GM19467 (cell line): ENCODE measurements at regions not wholly inside any gene's neighbourhood (a gene's known extent, or its start where the extent isn't known, plus 50 kb on each side); places are given as distances from the start of the nearest gene placed in this dataset.
"Not testable (repeated sequence)": the region's sequence is repeated elsewhere in the genome, so short reads cannot be mapped to it uniquely, and the experiment has no call there.

Source experiments
- ATAC-seq: cut with Tn5 transposase; IDR thresholded peaks from one replicate; pipeline ENCODE4 v1.9.1; 2021; ENCODE audit warnings: mild to moderate bottlenecking, moderate library complexity; ENCODE audit not compliant: unreplicated experiment

DNA sequence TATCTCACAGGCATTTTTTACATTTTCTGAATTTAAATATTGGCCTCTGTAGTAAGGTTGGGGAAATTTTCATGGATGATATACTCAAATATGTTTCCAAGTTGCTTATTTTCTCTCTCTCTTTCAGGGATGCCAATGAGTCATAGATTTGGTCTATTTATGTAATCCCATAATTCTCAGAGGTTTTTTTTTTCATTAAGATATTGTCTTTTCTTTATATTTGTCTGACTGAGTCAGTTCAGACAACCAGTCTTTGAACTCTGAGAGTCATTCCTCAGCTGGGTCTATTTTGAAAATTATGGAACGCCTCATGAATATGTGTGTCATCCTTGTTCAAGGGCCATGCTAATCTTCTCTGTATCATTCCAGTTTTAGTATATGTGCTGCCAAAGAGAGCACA, 223.2 kb downstream of the PCSK1 start:
- no peak for ATAC-seq

DNA sequence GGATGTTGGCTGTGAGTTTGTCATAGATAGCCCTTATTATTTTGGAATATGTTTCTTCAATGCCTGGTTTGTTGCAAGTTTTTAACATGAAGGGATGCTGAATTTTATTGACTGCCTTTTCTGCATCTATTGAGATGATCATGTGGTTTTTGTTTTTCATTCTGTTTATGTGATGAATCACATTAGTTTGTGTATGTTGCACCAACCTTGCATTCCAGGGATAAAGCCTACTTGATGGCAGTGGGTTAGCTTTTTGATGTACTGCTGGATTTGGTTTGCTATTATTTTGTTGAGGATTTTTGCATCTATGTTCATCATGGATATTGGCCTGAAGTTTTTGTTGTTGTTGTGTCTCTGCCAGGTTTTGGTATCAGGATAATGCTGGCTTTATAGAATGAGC, 225.6 kb downstream of the PCSK1 start:
- ATAC-seq = no peak

DNA sequence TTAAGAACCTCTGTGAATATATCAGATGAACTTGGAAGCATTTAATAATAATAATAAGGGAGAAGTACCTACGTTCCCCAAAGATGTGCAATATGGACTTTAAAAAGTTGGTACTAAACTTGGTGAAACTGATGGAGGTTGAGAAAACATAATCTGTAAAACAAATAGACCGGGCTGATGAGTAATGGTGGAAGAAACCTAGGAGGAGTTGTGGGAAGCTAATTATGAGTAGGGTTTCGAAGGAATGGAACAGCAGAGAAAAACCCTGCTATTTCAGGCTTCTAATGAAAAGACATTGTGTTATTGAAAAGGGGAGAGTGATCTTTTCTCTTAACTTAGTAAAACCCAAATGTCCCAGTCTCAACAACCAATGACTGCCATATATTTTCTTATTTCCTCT, 229.3 kb downstream of the PCSK1 start:
- ATAC-seq = no peak

DNA sequence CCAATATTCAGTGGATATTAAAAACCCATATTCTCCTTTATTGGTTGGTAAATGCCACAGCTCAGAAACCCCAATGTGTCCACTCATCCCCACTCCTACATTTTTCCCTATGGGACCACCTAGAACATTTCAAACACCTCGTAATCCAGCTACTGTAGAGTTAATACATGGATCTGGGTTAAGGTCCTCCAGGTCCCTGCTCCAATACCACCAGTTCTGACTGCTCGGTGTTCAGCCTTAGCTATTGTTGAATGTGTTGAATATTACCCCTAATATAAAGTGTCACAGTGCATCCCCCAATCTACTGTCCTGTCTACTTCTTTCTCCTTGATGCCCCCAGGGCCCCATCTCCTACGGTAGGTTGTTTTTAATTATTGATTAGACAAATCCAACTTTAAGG, 231.5 kb downstream of the PCSK1 start:
- ATAC-seq = no peak

DNA sequence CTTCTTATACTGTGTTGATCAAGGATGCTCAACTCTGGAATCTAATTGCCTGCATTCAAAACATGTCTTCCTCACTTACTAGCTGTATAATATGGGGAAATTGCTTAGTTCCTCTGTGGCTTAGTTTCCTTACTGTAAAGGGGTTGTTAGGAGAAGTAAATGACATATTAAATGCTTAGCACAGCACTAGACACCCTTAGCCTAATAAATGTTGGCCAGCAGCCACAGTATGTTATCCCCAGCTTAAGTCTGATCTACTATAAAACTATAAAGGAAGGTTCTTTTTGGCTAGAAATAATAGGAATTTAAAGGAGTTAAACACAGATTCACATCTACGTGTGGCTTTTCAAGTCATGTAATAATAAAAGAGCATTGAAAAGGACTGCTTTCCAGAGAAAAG, 232.4 kb downstream of the PCSK1 start:
- ATAC-seq = no peak

DNA sequence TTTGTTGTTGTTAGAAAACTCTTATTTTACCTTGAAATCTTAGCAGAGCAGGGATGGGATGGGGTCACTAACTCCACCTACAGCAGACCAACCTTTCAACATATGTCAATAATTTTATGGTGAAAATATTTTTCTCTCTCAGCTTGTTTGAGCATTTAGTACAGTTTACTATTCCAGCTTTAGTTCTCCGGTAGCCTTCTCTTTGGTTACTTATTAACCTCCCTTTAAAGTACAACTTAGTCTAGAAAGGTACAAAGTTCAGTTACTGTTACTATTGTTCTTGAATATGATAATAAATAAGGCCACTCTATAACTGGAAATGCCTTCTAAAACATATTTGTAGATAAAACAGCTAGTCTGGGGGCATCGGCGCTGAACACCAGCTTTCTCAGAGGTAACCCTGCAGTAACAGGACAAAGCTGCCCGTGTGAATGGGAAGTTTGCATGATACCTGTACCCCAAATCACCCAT, 233.3 kb downstream of the PCSK1 start:
- ATAC-seq = no peak

DNA sequence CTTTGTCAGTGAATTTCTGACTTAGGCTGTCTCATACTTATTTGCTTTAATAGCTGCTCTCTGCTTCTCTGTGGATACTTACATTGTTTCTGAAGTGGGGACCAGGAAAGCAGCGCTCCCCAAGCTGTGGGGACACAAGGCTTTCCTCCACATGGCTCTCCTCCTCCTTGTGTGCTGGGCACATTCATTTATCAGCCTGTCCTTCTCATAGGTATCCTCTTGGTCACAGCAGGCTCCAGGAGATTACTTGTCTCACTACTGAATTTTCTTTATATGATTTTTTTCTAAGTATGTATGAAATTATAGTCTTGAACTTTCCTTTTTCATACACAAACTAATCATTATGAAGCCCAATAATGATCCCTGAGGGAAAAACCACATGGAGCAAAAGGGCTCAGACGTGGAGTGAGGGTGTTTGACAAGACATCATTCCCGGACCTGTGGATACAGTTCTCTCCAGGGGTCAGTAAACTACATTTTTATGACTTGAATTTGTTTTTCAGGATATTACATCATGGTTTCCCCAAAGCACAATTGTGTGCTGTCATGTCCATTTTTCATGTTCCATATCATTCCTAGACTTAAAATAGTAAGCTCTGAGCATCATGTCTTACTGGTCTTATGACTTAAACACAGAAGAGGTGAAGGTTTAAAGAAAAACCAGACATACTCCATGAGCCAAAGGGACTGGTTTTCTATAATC, 234.5 kb downstream of the PCSK1 start:
- ATAC-seq = no peak

DNA sequence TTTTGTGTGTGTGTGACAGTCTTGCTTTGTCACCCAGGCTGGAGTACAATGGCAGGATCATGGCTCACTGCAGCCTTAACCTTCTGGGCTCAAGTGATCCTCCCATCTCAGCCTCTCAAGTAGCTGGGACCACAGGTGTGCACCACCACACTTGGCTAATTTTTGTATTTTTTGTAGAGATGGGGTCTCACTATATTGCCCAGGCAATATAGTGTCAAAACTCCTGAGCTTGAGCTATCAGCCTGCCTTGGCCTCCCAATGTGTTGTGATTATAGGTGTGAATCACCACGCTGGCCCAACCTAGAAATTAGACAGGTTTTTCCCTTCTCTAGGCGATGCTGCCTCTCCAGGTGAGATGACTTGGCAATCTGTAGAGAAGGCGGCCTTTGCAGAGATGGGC, 235.3 kb downstream of the PCSK1 start:
- not testable (repeated sequence) for ATAC-seq

DNA sequence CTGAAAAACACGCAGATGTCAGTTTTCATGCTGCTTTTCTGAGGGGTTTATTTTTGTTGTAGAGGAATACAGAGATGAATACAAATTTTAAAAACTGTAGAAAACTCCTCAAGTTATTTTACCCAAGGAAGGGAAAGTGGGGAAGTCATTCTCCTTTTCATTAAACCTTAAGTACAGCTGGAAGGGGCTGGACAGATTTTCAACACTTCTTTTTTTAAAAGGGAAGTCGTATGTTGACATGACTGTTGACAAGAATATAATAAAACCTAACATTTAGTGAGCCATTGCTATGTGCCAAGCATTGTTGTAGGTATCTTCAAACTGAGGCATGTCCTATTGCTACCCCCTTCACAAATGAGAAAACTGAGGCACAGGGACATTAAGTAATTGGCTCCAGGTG, 235.7 kb upstream of the ELL2 start:
- ATAC-seq = no peak

DNA sequence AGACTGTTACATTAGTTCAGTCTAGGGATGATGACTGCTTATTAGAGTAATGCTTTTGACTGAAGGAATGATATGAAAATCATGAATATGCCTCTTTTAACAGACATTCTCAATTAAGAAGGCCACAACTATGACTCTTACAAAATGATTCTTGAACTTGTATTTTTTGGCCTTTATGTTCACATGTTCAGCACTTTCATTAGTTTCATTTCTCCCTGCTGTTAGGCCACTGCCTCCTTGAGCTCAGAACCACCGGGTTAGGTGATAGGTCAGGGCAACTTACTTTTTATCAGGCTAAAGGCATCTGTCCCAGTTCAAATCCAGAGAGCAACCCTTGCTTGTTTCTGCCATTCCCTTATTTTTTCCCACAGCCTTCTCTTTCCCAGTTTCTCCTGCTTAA, 235.2 kb upstream of the ELL2 start:
- ATAC-seq = no peak

DNA sequence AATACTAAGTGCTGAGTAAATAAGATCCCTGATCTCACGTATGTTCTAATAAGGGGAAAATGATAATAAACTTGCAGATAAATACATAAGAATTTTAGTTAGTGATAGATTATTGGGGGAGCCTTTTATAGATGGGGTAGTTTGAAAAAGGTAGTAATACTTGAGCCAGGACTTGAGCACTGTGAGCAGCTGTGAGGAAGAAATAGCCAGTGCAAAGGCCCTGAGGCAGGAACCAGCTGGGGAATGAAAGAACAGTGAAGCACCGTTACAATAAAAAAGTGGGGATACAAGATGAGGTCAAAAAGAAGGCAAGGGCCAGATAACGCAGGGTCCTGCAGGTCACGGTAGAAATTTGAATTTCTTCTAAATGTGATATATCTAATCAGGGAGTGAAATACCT, 234.8 kb upstream of the ELL2 start:
- ATAC-seq = no peak

DNA sequence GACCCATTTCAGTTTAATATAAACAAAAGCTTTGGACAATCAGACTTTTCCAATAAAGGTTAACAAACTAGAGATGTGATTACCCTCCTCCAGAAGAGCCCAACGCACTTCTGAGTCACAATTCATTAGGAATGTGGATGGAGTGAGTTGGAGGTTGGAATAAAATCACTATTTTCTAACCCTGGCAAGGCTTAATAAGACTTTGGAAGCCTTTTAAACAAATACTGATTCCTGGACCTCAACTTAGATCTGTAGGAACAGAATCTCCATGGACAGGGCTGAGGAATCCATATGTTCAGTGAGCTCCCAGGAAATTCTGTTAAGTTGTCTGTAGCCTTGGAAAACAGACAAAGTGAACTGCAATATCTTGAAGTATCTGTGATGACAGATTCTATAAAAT, 233.5 kb upstream of the ELL2 start:
- no peak for ATAC-seq

DNA sequence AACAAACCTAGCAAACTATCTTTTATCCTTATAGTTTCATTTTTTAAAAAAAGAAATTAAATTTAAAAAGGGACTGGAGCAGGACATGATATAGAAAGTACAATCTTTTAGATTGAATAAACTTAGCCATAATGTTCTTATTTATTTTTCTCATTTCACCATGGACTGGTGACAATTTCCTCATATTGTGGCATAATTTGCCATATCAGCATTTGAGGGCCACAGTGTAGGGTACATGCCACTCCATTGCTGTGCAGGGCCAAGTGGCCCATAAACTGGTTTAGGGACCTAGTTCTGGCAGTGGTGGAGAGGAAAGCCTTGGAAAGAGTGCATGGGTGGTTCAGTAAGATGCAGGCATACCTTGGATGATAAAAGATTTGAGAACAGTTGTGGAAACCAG, 232.9 kb upstream of the ELL2 start:
- no peak for ATAC-seq

DNA sequence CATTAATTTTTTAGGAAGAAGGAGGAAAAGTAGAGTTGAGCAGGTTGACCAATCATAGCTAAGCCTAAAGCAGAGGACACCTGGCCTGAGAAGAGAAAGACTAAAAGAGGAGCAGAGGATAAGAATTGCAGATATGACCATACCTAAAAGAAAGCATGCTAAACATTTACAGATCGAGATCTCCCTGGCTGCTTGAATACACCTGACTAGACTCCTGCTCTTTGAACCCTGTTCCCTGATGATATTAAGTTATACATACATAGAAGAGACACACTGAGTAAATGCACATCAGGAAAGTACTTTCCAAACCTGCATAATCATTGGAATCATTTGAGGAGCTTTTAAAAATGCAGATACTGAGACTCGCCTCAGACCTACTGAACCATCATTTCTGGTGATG, 232.3 kb upstream of the ELL2 start:
- no peak for ATAC-seq

DNA sequence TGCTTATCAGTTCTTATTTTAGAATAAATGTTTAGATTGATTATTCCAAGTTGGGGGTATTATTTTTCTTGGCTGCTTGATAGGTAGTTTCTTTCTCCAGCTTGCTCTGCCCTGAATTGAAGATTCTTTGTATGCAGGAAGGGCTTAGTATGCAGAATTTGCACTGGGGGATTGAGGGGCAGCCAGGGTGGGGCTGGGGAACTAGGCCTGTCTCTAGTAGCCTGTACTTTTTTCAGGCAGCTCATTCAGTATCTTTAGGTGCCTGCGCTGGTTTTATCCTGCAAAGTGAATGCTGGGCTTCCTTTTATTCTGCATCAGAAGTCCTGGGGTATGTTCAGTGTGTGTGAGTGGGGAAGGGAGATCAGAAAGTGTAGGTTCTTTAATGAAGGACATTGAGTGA, 228.3 kb upstream of the ELL2 start:
- no peak for ATAC-seq

DNA sequence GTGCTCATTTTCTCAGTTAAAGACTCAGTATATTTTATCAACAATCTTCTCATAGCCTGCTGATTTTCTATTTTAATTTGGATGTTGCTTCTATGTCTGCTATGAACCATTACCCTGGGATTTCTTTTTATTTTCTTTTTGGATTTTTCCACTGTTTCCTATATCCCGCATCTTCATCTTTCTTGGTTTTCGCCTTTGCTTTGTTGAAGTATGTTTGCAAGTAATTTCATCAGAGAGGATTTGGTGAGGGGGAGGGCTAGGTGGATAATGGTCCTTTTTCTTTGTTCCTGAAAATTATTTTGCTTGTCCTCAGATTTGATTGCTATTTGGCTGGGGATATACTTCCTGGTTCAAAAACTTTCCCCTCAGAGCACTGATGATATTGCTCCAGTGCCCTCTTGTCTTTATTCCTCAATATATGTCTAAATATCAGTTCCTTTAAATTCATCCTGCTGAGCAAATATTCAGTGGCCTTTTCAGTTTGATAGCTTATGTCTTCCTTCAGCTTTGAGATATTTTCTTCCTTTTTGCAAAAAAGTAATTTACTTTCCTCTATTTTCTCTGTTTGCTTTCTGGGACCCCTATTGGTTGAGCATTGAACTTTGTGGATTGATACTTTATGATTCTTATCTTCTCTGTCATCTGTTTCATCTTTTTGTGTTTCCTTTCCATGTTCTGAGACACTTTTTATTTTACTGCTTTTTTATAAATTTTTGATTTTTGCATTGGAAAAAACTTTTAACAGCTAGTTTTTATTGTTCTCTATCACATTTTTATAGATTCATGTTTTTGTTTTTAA, 227.6 kb upstream of the ELL2 start:
- ATAC-seq = no peak

DNA sequence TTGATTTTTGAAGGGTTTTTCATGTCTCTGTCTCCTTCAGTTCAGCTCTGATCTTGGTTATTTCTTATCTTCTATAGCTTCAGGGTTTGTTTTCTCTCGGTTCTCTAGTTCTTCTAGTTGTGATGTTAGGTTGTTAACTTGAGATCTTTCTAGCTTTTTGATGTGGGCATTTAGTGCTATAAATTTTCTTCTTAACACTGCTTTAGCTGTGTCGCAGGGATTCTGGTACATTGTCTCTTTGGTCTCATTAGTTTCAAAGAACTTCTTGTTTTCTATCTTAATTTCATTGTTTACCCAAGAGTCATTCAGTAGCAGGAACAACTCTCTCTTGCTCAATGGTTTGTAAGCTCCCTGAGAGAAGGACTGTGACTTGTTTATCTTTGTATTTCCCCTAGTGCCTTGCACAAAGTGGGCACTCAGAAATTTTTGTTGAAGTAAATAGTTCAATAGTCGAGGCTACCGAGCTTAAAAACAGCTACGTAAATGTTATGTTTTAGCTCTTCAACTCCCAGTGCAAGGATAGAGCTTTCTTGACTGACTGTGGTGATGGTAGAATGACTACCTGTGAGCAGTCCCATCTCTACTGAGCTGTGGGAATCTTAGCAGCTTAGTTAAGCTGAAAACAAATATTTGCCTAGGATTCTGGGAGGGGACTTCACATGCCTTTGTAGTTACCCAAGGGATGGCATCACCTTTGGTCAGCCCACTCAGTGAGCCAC, 225.8 kb upstream of the ELL2 start:
- ATAC-seq = no peak

DNA sequence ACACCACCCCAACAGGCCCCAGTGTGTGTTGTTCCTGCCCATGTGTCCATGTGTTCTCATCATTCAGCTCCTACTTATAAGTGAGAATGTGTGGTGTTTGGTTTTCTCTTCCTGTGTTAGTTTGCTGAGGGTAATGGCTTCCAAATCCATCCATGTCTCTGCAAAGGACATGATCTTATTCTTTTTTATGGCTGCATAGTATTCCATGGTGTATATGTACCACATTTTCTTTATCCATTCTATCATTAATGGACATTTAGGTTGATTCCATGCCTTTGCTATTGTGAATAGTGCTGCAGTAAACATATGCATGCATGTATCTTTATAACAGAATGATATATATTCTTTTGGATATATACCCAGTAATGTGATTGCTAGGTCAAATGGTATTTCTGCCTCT, 222.9 kb upstream of the ELL2 start:
- ATAC-seq = not testable (repeated sequence)

DNA sequence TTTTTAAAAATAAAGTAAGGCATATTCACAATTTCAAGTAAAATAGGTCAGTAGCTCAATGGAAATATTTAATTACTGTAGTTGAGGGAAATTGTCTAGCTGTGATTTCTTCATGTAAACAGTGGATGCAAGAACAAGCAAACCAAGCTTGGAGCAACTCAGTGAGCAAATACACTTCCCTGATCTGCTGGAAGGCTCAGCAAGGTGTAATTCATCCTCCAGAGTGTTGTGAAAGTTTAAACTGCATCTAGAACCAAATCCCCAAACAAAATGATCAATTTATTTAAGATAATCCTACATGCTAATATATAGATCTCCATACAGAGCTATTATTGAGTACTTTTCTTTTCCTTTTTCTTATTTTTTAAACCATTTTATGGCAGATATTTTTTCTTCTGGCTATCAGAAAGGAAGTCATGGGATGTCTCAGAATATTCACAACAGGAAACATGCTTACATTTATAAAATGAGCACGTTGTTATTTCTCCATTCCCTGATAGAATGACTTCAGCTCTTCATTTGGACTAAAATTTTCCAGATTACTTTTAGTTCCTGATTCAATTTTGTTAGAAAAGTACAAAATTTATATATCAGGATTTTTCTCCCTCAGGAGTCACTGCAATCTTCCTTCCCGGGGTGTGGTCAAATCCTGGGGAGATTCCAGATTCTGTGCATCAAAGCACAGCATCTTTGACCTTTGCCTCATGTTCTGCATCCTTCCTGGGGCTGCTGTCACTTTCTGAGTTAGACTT, 219.2 kb upstream of the ELL2 start:
- ATAC-seq = no peak

DNA sequence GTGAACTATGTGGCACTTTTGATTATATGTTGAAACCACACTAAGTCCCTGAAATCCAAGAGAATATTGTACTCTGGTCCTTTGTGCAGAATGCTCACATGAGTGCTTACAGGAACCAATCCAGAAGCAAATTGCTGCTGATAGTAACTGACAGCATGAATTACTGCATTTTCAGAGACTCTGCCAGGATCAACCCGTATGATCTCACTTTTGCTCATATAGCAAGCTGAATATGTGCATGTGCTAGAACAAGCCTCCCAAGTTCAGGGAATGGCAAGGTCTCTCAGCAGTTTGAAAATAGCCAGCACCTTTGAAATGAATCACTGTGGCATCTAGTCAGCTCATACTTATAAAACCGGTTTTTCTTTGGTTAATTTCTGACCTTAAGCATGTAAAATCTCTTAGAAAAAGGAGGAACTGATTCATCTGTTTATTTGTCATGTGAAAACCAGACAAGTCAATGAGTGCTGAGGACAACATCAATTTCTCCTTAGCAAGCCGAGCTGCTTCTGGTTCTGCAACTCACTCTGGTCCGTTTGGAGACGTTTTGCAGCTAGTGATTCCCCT, 215.7 kb upstream of the ELL2 start:
- no peak for ATAC-seq

DNA sequence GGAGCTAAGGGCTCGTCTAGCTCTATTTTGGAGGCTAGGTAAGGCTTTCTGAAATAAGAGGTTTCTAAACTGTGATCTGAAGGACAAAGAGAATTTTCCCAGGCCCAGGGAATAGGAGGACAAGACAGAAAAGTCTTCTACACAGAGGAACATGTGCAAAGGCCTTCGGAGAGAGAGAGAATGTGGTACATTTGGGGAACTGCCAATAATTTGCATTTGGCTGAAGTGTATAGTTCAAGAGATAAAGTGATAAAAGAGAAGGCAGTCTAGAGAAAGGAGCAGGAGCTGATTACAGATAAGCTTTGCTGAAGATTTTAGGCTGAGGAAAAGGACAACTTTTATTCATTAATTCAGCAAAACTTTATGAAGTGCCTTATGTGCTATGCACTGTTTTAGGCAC, 214.4 kb upstream of the ELL2 start:
- ATAC-seq = no peak
